H1 (cell line): ENCODE measurements at regions not wholly inside any gene's neighbourhood (a gene's known extent, or its start where the extent isn't known, plus 50 kb on each side); places are given as distances from the start of the nearest gene placed in this dataset.
"Not testable (repeated sequence)": the region's sequence is repeated elsewhere in the genome, so short reads cannot be mapped to it uniquely, and the experiment has no call there.

Source experiments
- CTCF ChIA-PET: fragments of 300-600 bp; sonication (Branson Sonifier 250); formaldehyde crosslinking; loops from one replicate; lab custom pipeline; 2021; ENCODE audit not compliant: partially characterized antibody; lab: Charles Lee
- POLR2A ChIA-PET: fragments of 300-600 bp; sonication (Branson Sonifier 250); formaldehyde crosslinking; loops from one replicate; lab custom pipeline; 2021; ENCODE audit warnings: inconsistent platforms; ENCODE audit not compliant: partially characterized antibody; lab: Charles Lee
- DNase-seq, 2 experiments: peaks; one replicate each; pipeline versions ENCODE4 v3.0.0 to v3.0.0-alpha.2; 2010 to 2022; ENCODE audit warnings: low spot score in 2 of 2, low read depth in 1 of 2, mixed read lengths in 1 of 2
- FAIRE-seq: peaks from 2 replicates; lab custom pipeline; 2011; peaks lifted over from hg19 to GRCh38; lab: Jason Lieb, UNC
- H2AFZ ChIP-seq: 2 replicates; pipeline ENCODE4 v1.8.1; 2012; ENCODE audit warnings: low read length, inconsistent platforms
- H2AK5ac ChIP-seq: 2 replicates; pipeline ENCODE4 v1.6.1; 2013; ENCODE audit warnings: low read depth, low read length
- H2BK120ac ChIP-seq: replicated peaks from 2 replicates; pipeline ENCODE3; 2013; ENCODE audit warnings: low read depth, low read length, inconsistent platforms
- H2BK12ac ChIP-seq: 2 replicates; pipeline ENCODE4 v1.6.1; 2013; ENCODE audit warnings: low read depth, low read length
- H2BK15ac ChIP-seq: 2 replicates; pipeline ENCODE4 v1.6.1; 2013; ENCODE audit warnings: low read length
- H2BK20ac ChIP-seq: 2 replicates; pipeline ENCODE4 v1.6.1; 2013; ENCODE audit warnings: low read length
- H2BK5ac ChIP-seq: 2 replicates; pipeline ENCODE4 v1.6.1; 2013; ENCODE audit warnings: low read depth, low read length
- H3K14ac ChIP-seq: 2 replicates; pipeline ENCODE4 v1.6.1; 2013; ENCODE audit warnings: inconsistent platforms; ENCODE audit not compliant: insufficient read length
- H3K18ac ChIP-seq: 2 replicates; pipeline ENCODE4 v1.6.1; 2013; ENCODE audit warnings: low read length; ENCODE audit errors: extremely low read depth
- H3K23ac ChIP-seq: 2 replicates; pipeline ENCODE4 v1.6.1; 2013; ENCODE audit warnings: inconsistent platforms; ENCODE audit not compliant: insufficient read length
- H3K23me2 ChIP-seq: 2 replicates; pipeline ENCODE4 v1.6.1; 2013; ENCODE audit warnings: low read depth, low read length
- H3K27ac ChIP-seq: 2 replicates; pipeline ENCODE4 v1.6.1; 2011; ENCODE audit warnings: low read depth, low read length, inconsistent platforms
- H3K27me3 ChIP-seq, 4 experiments: replicated peaks in 1 of 4; 1 replicate in 1 of 4; 2 replicates in 3 of 4; pipeline versions ENCODE4 v1.6.1 to v1.8.1; 2011 to 2013; ENCODE audit warnings: low read length in 3 of 4, mild to moderate bottlenecking in 3 of 4, inconsistent platforms in 2 of 4, mixed read lengths in 2 of 4, moderate library complexity in 1 of 4; ENCODE audit not compliant: control insufficient read depth in 3 of 4, insufficient read depth in 3 of 4; ENCODE audit errors: extremely low read depth in 1 of 4
- H3K36me3 ChIP-seq, 4 experiments: 2 replicates each; pipeline versions ENCODE4 v1.6.1 to v1.8.1; 2011 to 2013; ENCODE audit warnings: mild to moderate bottlenecking in 4 of 4, low read length in 3 of 4, moderate library complexity in 2 of 4, control low read depth in 1 of 4, inconsistent platforms in 1 of 4; ENCODE audit not compliant: insufficient read depth in 4 of 4, control insufficient read depth in 2 of 4
- H3K4ac ChIP-seq: replicated peaks from 2 replicates; pipeline ENCODE3; 2013; ENCODE audit warnings: low read length, low read depth, mixed read lengths, inconsistent platforms; ENCODE audit not compliant: insufficient read length
- H3K4me1 ChIP-seq, 4 experiments: replicated peaks in 1 of 4; 1 replicate in 1 of 4; 2 replicates in 3 of 4; pipeline versions ENCODE4 v1.6.1 to v1.8.1; 2011 to 2013; ENCODE audit warnings: low read length in 3 of 4, inconsistent platforms in 2 of 4, mixed read lengths in 1 of 4; ENCODE audit not compliant: insufficient read depth in 4 of 4, control insufficient read depth in 3 of 4
- H3K4me2 ChIP-seq, 2 experiments: 2 replicates each; pipeline versions ENCODE4 v1.6.1 to v1.8.1; 2011 to 2013; ENCODE audit warnings: low read depth in 2 of 2, low read length in 2 of 2, control low read depth in 1 of 2, inconsistent platforms in 1 of 2, mild to moderate bottlenecking in 1 of 2; ENCODE audit not compliant: insufficient read depth in 1 of 2
- H3K4me3 ChIP-seq, 4 experiments: fragments of 200-600, 300-600 bp in 1 of 4; sonication (generic), shearing (Covaris generic), sonication (Bioruptor Twin) in 1 of 4; 2 replicates each; pipeline versions ENCODE4 v1.5.1 to v1.8.1; 2011 to 2016; ENCODE audit warnings: low read length in 4 of 4, low read depth in 3 of 4, control low read depth in 2 of 4, inconsistent platforms in 2 of 4, mild to moderate bottlenecking in 2 of 4, mixed read lengths in 1 of 4, moderate library complexity in 1 of 4; ENCODE audit not compliant: insufficient read depth in 2 of 4; ENCODE audit errors: extremely low read depth in 1 of 4
- H3K56ac ChIP-seq: replicated peaks from 2 replicates; pipeline ENCODE3; 2013; ENCODE audit warnings: low read depth, mild to moderate bottlenecking, mixed read lengths, low read length, inconsistent platforms; ENCODE audit not compliant: insufficient read length
- H3K79me1 ChIP-seq: 2 replicates; pipeline ENCODE4 v1.6.1; 2013; ENCODE audit warnings: low read depth, low read length, control low read depth
- H3K79me2 ChIP-seq, 2 experiments: 2 replicates each; pipeline versions ENCODE4 v1.6.1 to v1.8.1; 2012 to 2013; ENCODE audit warnings: low read length in 2 of 2, mild to moderate bottlenecking in 2 of 2, inconsistent platforms in 1 of 2; ENCODE audit not compliant: insufficient read depth in 2 of 2, control insufficient read depth in 1 of 2
- H3K9ac ChIP-seq, 4 experiments: replicated peaks in 1 of 4; 1 replicate in 1 of 4; 2 replicates in 3 of 4; pipeline versions ENCODE4 v1.6.1 to v1.8.1; 2011 to 2013; ENCODE audit warnings: low read depth in 3 of 4, low read length in 3 of 4, control low read depth in 2 of 4, mild to moderate bottlenecking in 2 of 4, moderate library complexity in 2 of 4, inconsistent platforms in 1 of 4; ENCODE audit errors: extremely low read depth in 1 of 4
- H3K9me3 ChIP-seq, 2 experiments: 2 replicates each; pipeline versions ENCODE4 v1.6.1 to v1.8.1; 2012 to 2013; ENCODE audit warnings: mild to moderate bottlenecking in 2 of 2, moderate library complexity in 2 of 2, control low read depth in 1 of 2, inconsistent platforms in 1 of 2, low read depth in 1 of 2, low read length in 1 of 2, mixed read lengths in 1 of 2; ENCODE audit not compliant: insufficient read depth in 2 of 2
- H4K20me1 ChIP-seq, 2 experiments: replicated peaks in 1 of 2; 2 replicates each; pipeline versions ENCODE3 to v1.8.1; 2011 to 2013; ENCODE audit warnings: inconsistent platforms in 2 of 2, low read length in 2 of 2, mild to moderate bottlenecking in 1 of 2; ENCODE audit not compliant: insufficient read depth in 2 of 2, control insufficient read depth in 1 of 2
- H4K5ac ChIP-seq: 2 replicates; pipeline ENCODE4 v1.6.1; 2013; ENCODE audit warnings: low read length, low read depth, mixed read lengths, inconsistent platforms; ENCODE audit not compliant: insufficient read length
- H4K8ac ChIP-seq: 2 replicates; pipeline ENCODE4 v1.8.0; 2013; ENCODE audit warnings: mild to moderate bottlenecking, moderate library complexity, low read length, inconsistent platforms; ENCODE audit not compliant: insufficient read depth; ENCODE audit errors: extremely low read depth
- H4K91ac ChIP-seq: replicated peaks from 2 replicates; pipeline ENCODE3; 2013; ENCODE audit warnings: low read length, mixed read lengths, inconsistent platforms; ENCODE audit not compliant: insufficient read length
- WGBS, 2 experiments: shearing (Covaris generic) in 1 of 2; methylation state at CpG; one replicate each; pipeline versions ENCODE4 v1.1.6 to v1.1.7; 2013 to 2015; ENCODE audit warnings: low lambda C conversion rate in 2 of 2, mixed read lengths in 2 of 2, inconsistent platforms in 1 of 2, low coverage in 1 of 2, missing lambda C conversion rate in 1 of 2; ENCODE audit not compliant: insufficient replicate concordance in 2 of 2, insufficient coverage in 1 of 2, insufficient read length in 1 of 2; ENCODE audit errors: extremely low coverage in 1 of 2, missing lambda C conversion rate in 1 of 2; 5-methylcytosine and 5-hydroxymethylcytosine counted together

GRCh38 chr12:47401196-47401595 lies 304.6 kb downstream of the RPAP3 start:
- CTCF ChIA-PET, H3K4me1 ChIP-seq, H3K4me3 ChIP-seq, H3K14ac ChIP-seq, H4K20me1 ChIP-seq, H3K79me1 ChIP-seq, H3K23ac ChIP-seq, H3K79me2 ChIP-seq, H2BK5ac ChIP-seq, H3K23me2 ChIP-seq, H2BK15ac ChIP-seq, H4K91ac ChIP-seq, H4K5ac ChIP-seq, H2AFZ ChIP-seq, FAIRE-seq, H2AK5ac ChIP-seq, H3K4me2 ChIP-seq, POLR2A ChIA-PET, H3K4ac ChIP-seq, H2BK20ac ChIP-seq, H3K18ac ChIP-seq, H4K8ac ChIP-seq, H3K36me3 ChIP-seq, H3K9ac ChIP-seq, H3K56ac ChIP-seq, H2BK120ac ChIP-seq, H3K27me3 ChIP-seq, DNase-seq, H2BK12ac ChIP-seq, H3K27ac ChIP-seq: not testable (repeated sequence)
- H3K9me3 ChIP-seq, result peaks cover 12% of the 10 kb centered on the region in 2 experiments
- 89% methylated on average over 3 of the region's 3 CpGs; no CpG with 5 or more reads in 1 of the 2 experiments for WGBS, 2 experiments
